GM23338 (cell line): ENCODE measurements at regions not wholly inside any gene's neighbourhood (a gene's known extent, or its start where the extent isn't known, plus 50 kb on each side); places are given as distances from the start of the nearest gene placed in this dataset.

Source experiments
- ATAC-seq: fragments of 200-7000 bp; cut with Tn5 transposase; 3 replicates; pipeline ENCODE4 v1.9.1; 2020
- DNase-seq: peaks from one replicate; pipeline ENCODE4 v3.0.0-alpha.2; 2015; ENCODE audit warnings: low spot score
- H2AFZ ChIP-seq: fragments of 200-600 bp; sonication (generic); 2 replicates; pipeline ENCODE4 v1.8.0; 2016; ENCODE audit warnings: antibody characterized with exemption, mild to moderate bottlenecking, moderate library complexity
- H3F3A ChIP-seq: fragments of 200-600 bp; sonication (generic); replicated peaks from 2 replicates; pipeline ENCODE4 v1.8.0; 2017; ENCODE audit warnings: antibody characterized with exemption, mixed run types, low read depth
- H3K27ac ChIP-seq: fragments of 200-600 bp; sonication (generic); 2 replicates; pipeline ENCODE4 v1.6.1; 2016; ENCODE audit warnings: low read depth
- H3K27me3 ChIP-seq: fragments of 200-600 bp; sonication (generic); 2 replicates; pipeline ENCODE4 v1.8.0; 2016; ENCODE audit warnings: mild to moderate bottlenecking, mixed run types, moderate library complexity; ENCODE audit not compliant: insufficient read depth
- H3K36me3 ChIP-seq: fragments of 200-600 bp; sonication (generic); 2 replicates; pipeline ENCODE4 v1.8.0; 2016; ENCODE audit warnings: mild to moderate bottlenecking; ENCODE audit not compliant: insufficient read depth
- H3K4me1 ChIP-seq: fragments of 200-600 bp; sonication (generic); 2 replicates; pipeline ENCODE4 v1.8.0; 2016; ENCODE audit warnings: mild to moderate bottlenecking, moderate library complexity; ENCODE audit not compliant: insufficient read depth
- H3K4me2 ChIP-seq: fragments of 200-600 bp; sonication (generic); 2 replicates; pipeline ENCODE4 v1.7.1; 2017; ENCODE audit warnings: mixed run types
- H3K4me3 ChIP-seq: fragments of 200-600 bp; sonication (generic); 2 replicates; pipeline ENCODE4 v1.6.1; 2016; ENCODE audit warnings: mixed run types
- H3K79me2 ChIP-seq: fragments of 200-600 bp; sonication (generic); replicated peaks from 2 replicates; pipeline ENCODE4 v1.8.0; 2017; ENCODE audit warnings: mild to moderate bottlenecking; ENCODE audit not compliant: insufficient read depth
- H3K9me2 ChIP-seq: fragments of 200-600 bp; sonication (generic); 2 replicates; pipeline ENCODE4 v1.8.0; 2017; ENCODE audit not compliant: insufficient read depth
- H4K20me1 ChIP-seq: fragments of 200-600 bp; sonication (generic); replicated peaks from 2 replicates; pipeline ENCODE4 v1.8.0; 2017; ENCODE audit warnings: mild to moderate bottlenecking; ENCODE audit not compliant: insufficient read depth
- H3K27ac Mint-ChIP-seq: 2 replicates; pipeline ENCODE4 v1.8.0; 2020; ENCODE audit warnings: inconsistent platforms, mild to moderate bottlenecking, moderate library complexity, mixed read lengths
- H3K27me3 Mint-ChIP-seq: 3 replicates; pipeline ENCODE4 v1.8.0; 2022; ENCODE audit warnings: low read depth, mild to moderate bottlenecking, moderate library complexity, mixed read lengths, inconsistent platforms; ENCODE audit not compliant: insufficient read depth, poor library complexity
- H3K36me3 Mint-ChIP-seq: 3 replicates; pipeline ENCODE4 v1.8.0; 2021; ENCODE audit warnings: low read depth, mild to moderate bottlenecking, inconsistent platforms, moderate library complexity, mixed read lengths
- H3K4me1 Mint-ChIP-seq: 3 replicates; pipeline ENCODE4 v1.8.0; 2020; ENCODE audit warnings: mild to moderate bottlenecking, inconsistent platforms, mixed read lengths
- H3K4me3 Mint-ChIP-seq: 3 replicates; pipeline ENCODE4 v1.8.0; 2021; ENCODE audit warnings: moderate library complexity, mild to moderate bottlenecking, inconsistent platforms, mixed read lengths
- H3K9me3 Mint-ChIP-seq: 3 replicates; pipeline ENCODE4 v1.8.0; 2020; ENCODE audit warnings: moderate library complexity, mild to moderate bottlenecking, inconsistent platforms, mixed read lengths
- CREB1 ChIP-seq: fragments of 250-450 bp; sonication (Bioruptor Pico); IDR thresholded peaks from 2 replicates; pipeline ENCODE4 v1.5.0; 2020; ENCODE audit warnings: low read depth, mild to moderate bottlenecking, moderate library complexity
- CTCF ChIP-seq, 2 experiments: fragments of 200-600 bp in 1 of 2; sonication (generic) in 1 of 2; conservative IDR thresholded peaks; 2 replicates each; pipeline versions ENCODE4 v1.5.1 to v1.6.1; 2016 to 2017; ENCODE audit warnings: antibody characterized with exemption in 2 of 2, low read depth in 2 of 2, mild to moderate bottlenecking in 2 of 2, moderate library complexity in 1 of 2
- ETS1 ChIP-seq: IDR thresholded peaks from 2 replicates; pipeline ENCODE4 v1.6.1; 2016; ENCODE audit warnings: antibody characterized with exemption
- EZH2 ChIP-seq: fragments of 200-600 bp; sonication (generic); IDR thresholded peaks from one replicate; pipeline ENCODE4 v1.8.0; 2017; ENCODE audit warnings: antibody characterized with exemption, mild to moderate bottlenecking, low read depth; ENCODE audit not compliant: unreplicated experiment
- EZH2phosphoT487 ChIP-seq: fragments of 200-600 bp; sonication (generic); IDR thresholded peaks from one replicate; pipeline ENCODE4 v1.8.1; 2018; ENCODE audit warnings: antibody characterized with exemption; ENCODE audit not compliant: unreplicated experiment
- JUNB ChIP-seq: IDR thresholded peaks from one replicate; pipeline ENCODE4 v1.6.1; 2016; ENCODE audit warnings: antibody characterized with exemption; ENCODE audit not compliant: unreplicated experiment
- NANOG ChIP-seq: IDR thresholded peaks from 2 replicates; pipeline ENCODE4 v1.6.1; 2016; ENCODE audit warnings: antibody characterized with exemption, borderline replicate concordance
- POLR2AphosphoS5 ChIP-seq: IDR thresholded peaks from 2 replicates; pipeline ENCODE4 v1.6.1; 2016; ENCODE audit warnings: antibody characterized with exemption, low read depth
- REST ChIP-seq: IDR thresholded peaks from one replicate; pipeline ENCODE4 v1.6.1; 2018; ENCODE audit warnings: antibody characterized with exemption; ENCODE audit not compliant: unreplicated experiment
- STAT1 ChIP-seq: IDR thresholded peaks from one replicate; pipeline ENCODE4 v1.6.1; 2016; ENCODE audit warnings: antibody characterized with exemption; ENCODE audit not compliant: unreplicated experiment
- ZNF114 ChIP-seq: fragments of 250-450 bp; sonication (Bioruptor Pico); IDR thresholded peaks from 2 replicates; pipeline ENCODE4 v1.5.0; 2020; ENCODE audit warnings: mild to moderate bottlenecking, moderate library complexity
- ZNF331 ChIP-seq: fragments of 250-450 bp; sonication (Bioruptor Pico); IDR thresholded peaks from 2 replicates; pipeline ENCODE4 v1.5.0; 2020; ENCODE audit warnings: low read depth, mild to moderate bottlenecking, moderate library complexity
- ZNF462 ChIP-seq: fragments of 250-450 bp; sonication (Bioruptor Pico); IDR thresholded peaks from 2 replicates; pipeline ENCODE4 v1.5.0; 2020; ENCODE audit warnings: mild to moderate bottlenecking, moderate library complexity

- TF ChIP-seq EZH2: no peak
- no peak for TF ChIP-seq CREB1 (CRISPR knock-in tag)
Observed at GRCh38 chr11:80521592-80521991, 1080.8 kb upstream of the TENM4 start (continued).

- H3K9me2 ChIP-seq: no peaks in the 10 kb centered on the region
- H3K4me1 ChIP-seq: no peaks in the 10 kb centered on the region
- no peaks in the 10 kb centered on the region for H3K27me3 ChIP-seq
- no peaks in the 10 kb centered on the region for H4K20me1 ChIP-seq
- H3K27ac Mint-ChIP-seq: no peak overlapping the region
- no peak overlapping the region for H2AFZ ChIP-seq
- no peak for TF ChIP-seq CTCF (conservative IDR thresholded peaks at IDR 0.05; ENCODE audit: low read depth in 2 of 2)
- no peak for TF ChIP-seq ZNF331
- TF ChIP-seq CREB1 (CRISPR knock-in tag): no peak
- no peak for TF ChIP-seq POLR2AphosphoS5
- no peak for TF ChIP-seq ZNF462
- no peak for TF ChIP-seq ETS1
- TF ChIP-seq NANOG: no peak
- no peak for TF ChIP-seq REST
- no peak for TF ChIP-seq JUNB
- TF ChIP-seq EZH2: no peak
- no peak for TF ChIP-seq ZNF114 (CRISPR knock-in tag)
- TF ChIP-seq EZH2phosphoT487: no peak
- no peak for TF ChIP-seq STAT1
- no peak for DNase-seq
- H3K4me2 ChIP-seq: no peak overlapping the region
- H3K79me2 ChIP-seq: no peaks in the 10 kb centered on the region
- no peak overlapping the region for H3K4me3 Mint-ChIP-seq
- H3K36me3 ChIP-seq: no peaks in the 10 kb centered on the region
- H3K36me3 Mint-ChIP-seq: no peaks in the 10 kb centered on the region
- H3K27me3 Mint-ChIP-seq: no peaks in the 10 kb centered on the region
- no peak overlapping the region for H3K27ac ChIP-seq
- no peaks in the 10 kb centered on the region for H3F3A ChIP-seq
- no peak for ATAC-seq
- H3K4me3 ChIP-seq: no peak overlapping the region
- no peaks in the 10 kb centered on the region for H3K4me1 Mint-ChIP-seq
- no peaks in the 10 kb centered on the region; the same call in 2 of the 3 replicates for H3K9me3 Mint-ChIP-seq
Observed at GRCh38 chr11:80520507-80520887, 1079.7 kb upstream of the TENM4 start.
